ENCODE measurements at regions not wholly inside any gene's neighbourhood (a gene's known extent, or its start where the extent isn't known, plus 50 kb on each side); places are given as distances from the start of the nearest gene placed in this dataset.

DNA sequence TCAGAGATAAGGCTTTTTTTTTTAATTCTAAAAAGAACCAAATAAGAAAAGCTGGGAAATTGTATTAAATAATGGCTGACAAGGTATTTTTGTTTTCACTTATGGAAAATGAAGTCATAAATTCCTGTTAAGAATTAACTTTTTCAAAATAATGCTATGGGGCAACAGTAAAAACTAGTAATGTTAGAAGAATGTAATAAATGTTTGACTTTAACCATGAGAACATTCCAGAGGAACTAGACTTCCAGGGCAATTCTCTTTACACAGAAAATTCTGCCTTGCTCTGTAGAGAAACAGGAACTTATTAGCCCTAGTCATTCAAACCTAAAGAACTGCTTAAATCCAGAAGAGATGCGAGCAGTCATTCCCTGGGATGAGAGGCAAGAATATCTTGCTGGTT, 571.1 kb downstream of the IPMK start:
- Histone ChIP-seq H4K20me1 (ENCODE audit: control insufficient read depth, insufficient read depth) (no peaks in the 10 kb centered on the region), H3K4me2 (ENCODE audit: control insufficient read depth, insufficient read depth) (no peak overlapping the region), H3K9me3 (replicated peaks; ENCODE audit: control insufficient read depth, insufficient read depth, low read length) (no peaks in the 10 kb centered on the region), H3K27ac (ENCODE audit: control insufficient read depth, insufficient read depth) (no peak overlapping the region), H2AFZ (ENCODE audit: control insufficient read depth, low read depth, low read length) (no peak overlapping the region), H3K4me3 (no peak overlapping the region), H3K27me3 (replicated peaks in 1 of 2; ENCODE audit: control insufficient read depth in 2 of 2, insufficient read depth in 2 of 2, low read length in 1 of 2) (no peaks in the 10 kb centered on the region), H3K4me1 (ENCODE audit: control insufficient read depth, insufficient read depth, low read length) (no peaks in the 10 kb centered on the region), H3K36me3 (ENCODE audit: control insufficient read depth in 2 of 2, insufficient read depth in 2 of 2, low read length in 1 of 2) (no peaks in the 10 kb centered on the region), H3K9ac (ENCODE audit: control insufficient read depth, insufficient read depth, low read length) (no peak overlapping the region), H3K79me2 (ENCODE audit: control insufficient read depth, insufficient read depth, low read length) (no peaks in the 10 kb centered on the region)
- FAIRE-seq: no peak
- in situ Hi-C loops (cut with MboI) (no loop called here), intact Hi-C loops (cut with micrococcal nuclease; ENCODE audit: unreplicated experiment) (no loop called here)
- BruUV-seq (replicated peaks): no TSS peak
- SMC1A ChIA-PET (ENCODE audit: uncharacterized antibody, unreplicated experiment): no interaction called here
- no peak for DNase-seq (ENCODE audit: low read depth, low spot score)
- ATAC-seq: no peak
- POLR2A ChIA-PET: no interaction called here
- WGBS (ENCODE audit: insufficient coverage, insufficient replicate concordance, low lambda C conversion rate, missing lambda C conversion rate): 0% methylated on average over 1 of the region's 1 CpG
- CTCF ChIA-PET: no interaction called here
- RAD21 ChIA-PET (ENCODE audit: unreplicated experiment): no interaction called here
- TF ChIP-seq EP300 (IDR thresholded peaks at IDR 0.05; ENCODE audit: borderline replicate concordance in 1 of 2, control insufficient read depth in 1 of 2, low read depth in 2 of 2, low read length in 2 of 2): no peak
- TF ChIP-seq, protein P1, sequence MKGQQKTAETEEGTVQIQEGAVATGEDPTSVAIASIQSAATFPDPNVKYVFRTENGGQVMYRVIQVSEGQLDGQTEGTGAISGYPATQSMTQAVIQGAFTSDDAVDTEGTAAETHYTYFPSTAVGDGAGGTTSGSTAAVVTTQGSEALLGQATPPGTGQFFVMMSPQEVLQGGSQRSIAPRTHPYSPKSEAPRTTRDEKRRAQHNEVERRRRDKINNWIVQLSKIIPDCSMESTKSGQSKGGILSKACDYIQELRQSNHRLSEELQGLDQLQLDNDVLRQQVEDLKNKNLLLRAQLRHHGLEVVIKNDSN (IDR thresholded peaks at IDR 0.05; ENCODE audit: borderline replicate concordance, extremely low read length, insufficient read depth, low read depth, low read length): no peak
- TF ChIP-seq DPF2 (IDR thresholded peaks at IDR 0.05): no peak
- TF ChIP-seq KDM1A (IDR thresholded peaks at IDR 0.05; ENCODE audit: borderline replicate concordance): no peak
- no peak for TF ChIP-seq BRCA1 (IDR thresholded peaks at IDR 0.05; ENCODE audit: low read depth, low read length)
- TF ChIP-seq STAT1 (conservative IDR thresholded peaks at IDR 0.05): no peak
- TF ChIP-seq TAF1 (IDR thresholded peaks at IDR 0.05; ENCODE audit: borderline replicate concordance, low read depth, low read length): no peak
- TF ChIP-seq TCF7 (IDR thresholded peaks at IDR 0.05; ENCODE audit: borderline replicate concordance): no peak
- TF ChIP-seq CREM (IDR thresholded peaks at IDR 0.05; ENCODE audit: low read depth): no peak
- TF ChIP-seq SMARCA5 (IDR thresholded peaks at IDR 0.05): no peak
- TF ChIP-seq, protein P2, sequence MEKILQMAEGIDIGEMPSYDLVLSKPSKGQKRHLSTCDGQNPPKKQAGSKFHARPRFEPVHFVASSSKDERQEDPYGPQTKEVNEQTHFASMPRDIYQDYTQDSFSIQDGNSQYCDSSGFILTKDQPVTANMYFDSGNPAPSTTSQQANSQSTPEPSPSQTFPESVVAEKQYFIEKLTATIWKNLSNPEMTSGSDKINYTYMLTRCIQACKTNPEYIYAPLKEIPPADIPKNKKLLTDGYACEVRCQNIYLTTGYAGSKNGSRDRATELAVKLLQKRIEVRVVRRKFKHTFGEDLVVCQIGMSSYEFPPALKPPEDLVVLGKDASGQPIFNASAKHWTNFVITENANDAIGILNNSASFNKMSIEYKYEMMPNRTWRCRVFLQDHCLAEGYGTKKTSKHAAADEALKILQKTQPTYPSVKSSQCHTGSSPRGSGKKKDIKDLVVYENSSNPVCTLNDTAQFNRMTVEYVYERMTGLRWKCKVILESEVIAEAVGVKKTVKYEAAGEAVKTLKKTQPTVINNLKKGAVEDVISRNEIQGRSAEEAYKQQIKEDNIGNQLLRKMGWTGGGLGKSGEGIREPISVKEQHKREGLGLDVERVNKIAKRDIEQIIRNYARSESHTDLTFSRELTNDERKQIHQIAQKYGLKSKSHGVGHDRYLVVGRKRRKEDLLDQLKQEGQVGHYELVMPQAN (conservative IDR thresholded peaks at IDR 0.05): no peak
- TF ChIP-seq CEBPB (IDR thresholded peaks at IDR 0.05; ENCODE audit: borderline replicate concordance in 1 of 2, low read depth in 2 of 2, low read length in 2 of 2): no peak

All from GM12878 (cell line).